ENCODE measurements at regions not wholly inside any gene's neighbourhood (a gene's known extent, or its start where the extent isn't known, plus 50 kb on each side); places are given as distances from the start of the nearest gene placed in this dataset.

DNA sequence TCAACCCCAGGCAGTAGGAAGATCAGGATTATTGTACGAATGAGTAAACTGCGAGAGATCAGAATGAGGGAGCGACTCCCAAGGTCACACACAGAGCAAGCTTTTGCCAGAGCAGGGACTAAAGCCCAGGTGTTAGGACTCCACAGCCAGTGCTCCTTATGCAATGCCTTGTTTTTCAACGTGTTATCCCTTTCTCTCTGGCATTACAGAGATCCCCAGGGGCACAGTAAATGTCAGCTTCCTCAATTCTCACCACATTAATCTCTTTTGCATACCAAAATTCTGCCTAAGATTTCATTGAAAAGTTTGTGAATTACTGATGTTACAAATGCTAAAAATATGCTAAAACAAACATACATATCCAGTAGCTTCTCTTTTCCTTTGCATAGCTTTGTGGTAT is 68.1 kb upstream of the CES5A start:
- no peak for DNase-seq (ENCODE audit: low read depth)

GRCh38 chr16:55942821-55943220 is 67.6 kb upstream of the CES5A start:
- no peak for DNase-seq (ENCODE audit: low read depth)

- DNase-seq (ENCODE audit: low read depth): no peak
These were observed 66.4 kb upstream of the CES5A start for GRCh38 chr16:55941552-55941951.

GRCh38 chr16:55938126-55938525 is 63.0 kb upstream of the CES5A start:
- DNase-seq (ENCODE audit: low read depth): no peak

GRCh38 chr16:55933038-55933437 is 57.9 kb upstream of the CES5A start:
- DNase-seq (ENCODE audit: low read depth): no peak

- no peak for DNase-seq (ENCODE audit: low read depth)
These were observed 54.9 kb upstream of the CES5A start for GRCh38 chr16:55930036-55930435.

DNA sequence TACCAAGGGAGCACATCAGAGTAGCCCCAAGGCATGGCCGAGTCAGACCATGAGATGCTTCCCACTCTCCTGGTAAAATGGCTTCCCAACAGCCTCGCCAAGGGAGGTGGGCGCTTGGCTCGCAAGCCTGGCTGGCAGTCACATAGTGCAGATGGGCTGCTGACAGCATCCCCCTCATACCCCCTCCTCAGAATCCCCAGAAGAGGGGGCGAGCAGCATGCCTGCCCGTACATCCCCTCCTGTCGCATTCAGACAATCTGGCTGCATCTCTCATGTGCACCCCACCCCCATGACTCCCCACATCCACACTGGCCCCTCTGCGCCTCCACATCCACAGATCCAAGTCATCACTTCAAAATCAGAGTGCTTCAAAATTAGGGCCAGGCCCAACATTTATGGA is 54.0 kb upstream of the CES5A start:
- DNase-seq (ENCODE audit: low read depth): no peak

DNA sequence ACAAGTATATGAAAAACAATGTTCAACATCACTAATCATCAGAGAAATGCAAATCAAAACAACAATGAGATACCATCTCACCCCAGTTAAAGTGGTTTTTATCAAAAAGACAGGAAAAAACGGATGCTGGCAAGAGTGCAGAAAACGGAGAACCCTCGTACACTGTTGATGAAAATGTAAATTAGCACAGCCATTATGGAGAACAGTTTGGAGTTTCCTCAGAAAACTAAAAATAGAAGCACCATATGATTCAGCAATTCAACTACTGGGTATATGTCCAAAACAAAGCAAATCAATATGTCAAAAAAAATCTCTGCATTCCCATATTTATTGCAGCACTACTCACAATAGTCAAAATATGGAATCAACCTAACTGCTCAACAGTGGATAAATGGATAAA is 50.1 kb upstream of the CES5A start:
- DNase-seq (ENCODE audit: low read depth): no peak
